UCSD-AML1 (cell line): ENCODE measurements at regions not wholly inside any gene's neighbourhood (a gene's known extent, or its start where the extent isn't known, plus 50 kb on each side); places are given as distances from the start of the nearest gene placed in this dataset.

Experiments
- DNase-seq: peaks from one replicate; lab custom pipeline; 2025; ENCODE audit not compliant: unreplicated experiment; lab: John Stamatoyannopoulos, UW

GRCh38 chr1:58890113-58890512 lies 106.3 kb upstream of the JUN start:
- no peak for DNase-seq

- DNase-seq: no peak
Measured at GRCh38 chr1:58890609-58891008, 106.8 kb upstream of the JUN start.

GRCh38 chr1:58891347-58891746 lies 107.5 kb upstream of the JUN start:
- no peak for DNase-seq

- DNase-seq: no peak
Measured at GRCh38 chr1:58893257-58893869, 109.5 kb upstream of the JUN start.

GRCh38 chr1:58895082-58895481 lies 111.2 kb upstream of the JUN start:
- no peak for DNase-seq

- DNase-seq: peak; percentile 52
Measured at GRCh38 chr1:58895559-58896145, 111.8 kb upstream of the JUN start.

- DNase-seq: peak; percentile 60
Measured at GRCh38 chr1:58896246-58897183, 112.7 kb upstream of the JUN start.

GRCh38 chr1:58898739-58899586 lies 115.1 kb upstream of the JUN start:
- DNase-seq: peak; percentile 91

GRCh38 chr1:58899587-58900271 lies 115.9 kb upstream of the JUN start:
- no peak for DNase-seq

GRCh38 chr1:58900396-58900795 lies 116.5 kb upstream of the JUN start:
- no peak for DNase-seq

GRCh38 chr1:58901008-58901407 lies 117.2 kb upstream of the JUN start:
- no peak for DNase-seq

GRCh38 chr1:58902830-58903513 lies 119.1 kb upstream of the JUN start:
- DNase-seq: no peak

- peak; percentile 78 for DNase-seq
Measured at GRCh38 chr1:58903514-58904298, 119.9 kb upstream of the JUN start.

- DNase-seq: no peak
Measured at GRCh38 chr1:58904299-58905125, 120.7 kb upstream of the JUN start.

GRCh38 chr1:58905126-58905490 lies 121.3 kb upstream of the JUN start:
- DNase-seq: no peak

GRCh38 chr1:58905628-58906221 lies 121.9 kb upstream of the JUN start:
- DNase-seq: no peak

- no peak for DNase-seq
Measured at GRCh38 chr1:58907398-58907797, 123.6 kb upstream of the JUN start.
